ENCODE measurements at regions not wholly inside any gene's neighbourhood (a gene's known extent, or its start where the extent isn't known, plus 50 kb on each side); places are given as distances from the start of the nearest gene placed in this dataset.

GRCh38 chr14:62304257-62304656, 542.0 kb downstream of the SNAPC1 start:
- TF ChIP-seq CTCF (IDR thresholded peaks at IDR 0.05; ENCODE audit: insufficient read depth, low read length, poor library complexity, severe bottlenecking) = no peak
- TF ChIP-seq EZH2phosphoT487 (conservative IDR thresholded peaks at IDR 0.05; ENCODE audit: low read length) = no peak

Data from SU-DHL-6 (cell line).